NCI-H446 treated with DMSO at 0.1 percent for 48 hours (cell line): ENCODE measurements at regions not wholly inside any gene's neighbourhood (a gene's known extent, or its start where the extent isn't known, plus 50 kb on each side); places are given as distances from the start of the nearest gene placed in this dataset.
A peak's percentile ranks its signal among the peaks of the same experiment; 100 is the strongest.

ENCODE experiments used
- DNase-seq: peaks from one replicate; lab custom pipeline; 2025; lab: John Stamatoyannopoulos, UW

DNA sequence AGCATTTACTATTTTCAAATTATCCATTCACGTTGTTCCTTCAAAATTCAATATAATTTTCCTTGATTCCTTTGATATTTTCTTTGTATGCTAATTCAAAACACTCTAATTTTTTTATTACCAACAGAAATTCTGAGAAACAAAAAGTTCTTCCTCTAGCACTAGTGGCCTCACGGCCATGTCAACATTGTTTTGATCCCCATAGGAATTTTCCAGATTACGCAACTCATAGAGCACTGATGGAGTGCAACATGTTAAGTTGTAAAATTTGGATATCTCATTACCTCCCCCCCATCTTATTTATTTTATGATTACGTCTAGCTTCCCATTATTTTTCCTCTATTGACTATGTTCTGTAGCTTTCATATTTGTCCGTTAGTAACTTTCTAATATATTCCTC lies 745.3 kb downstream of the TUSC7 start:
- DNase-seq = no peak

DNA sequence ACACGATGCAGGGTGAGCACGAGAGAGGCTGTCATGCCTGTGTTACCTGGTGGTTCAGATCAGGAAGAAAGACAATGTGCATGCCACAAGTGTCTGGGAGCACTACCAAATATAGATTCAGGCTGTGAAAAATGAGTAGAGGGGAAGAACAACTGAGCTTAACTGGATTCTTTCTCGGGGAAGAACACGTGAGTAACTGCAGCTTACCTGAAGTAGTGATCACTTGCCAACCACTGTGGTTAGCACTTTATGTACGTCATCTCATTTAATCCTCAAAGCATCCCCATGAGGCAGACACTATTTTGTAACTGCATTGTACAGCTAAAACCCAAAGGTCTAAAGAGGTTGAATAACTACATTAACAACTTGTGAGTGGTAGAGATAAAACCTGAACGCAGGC lies 746.2 kb downstream of the TUSC7 start:
- DNase-seq = no peak

DNA sequence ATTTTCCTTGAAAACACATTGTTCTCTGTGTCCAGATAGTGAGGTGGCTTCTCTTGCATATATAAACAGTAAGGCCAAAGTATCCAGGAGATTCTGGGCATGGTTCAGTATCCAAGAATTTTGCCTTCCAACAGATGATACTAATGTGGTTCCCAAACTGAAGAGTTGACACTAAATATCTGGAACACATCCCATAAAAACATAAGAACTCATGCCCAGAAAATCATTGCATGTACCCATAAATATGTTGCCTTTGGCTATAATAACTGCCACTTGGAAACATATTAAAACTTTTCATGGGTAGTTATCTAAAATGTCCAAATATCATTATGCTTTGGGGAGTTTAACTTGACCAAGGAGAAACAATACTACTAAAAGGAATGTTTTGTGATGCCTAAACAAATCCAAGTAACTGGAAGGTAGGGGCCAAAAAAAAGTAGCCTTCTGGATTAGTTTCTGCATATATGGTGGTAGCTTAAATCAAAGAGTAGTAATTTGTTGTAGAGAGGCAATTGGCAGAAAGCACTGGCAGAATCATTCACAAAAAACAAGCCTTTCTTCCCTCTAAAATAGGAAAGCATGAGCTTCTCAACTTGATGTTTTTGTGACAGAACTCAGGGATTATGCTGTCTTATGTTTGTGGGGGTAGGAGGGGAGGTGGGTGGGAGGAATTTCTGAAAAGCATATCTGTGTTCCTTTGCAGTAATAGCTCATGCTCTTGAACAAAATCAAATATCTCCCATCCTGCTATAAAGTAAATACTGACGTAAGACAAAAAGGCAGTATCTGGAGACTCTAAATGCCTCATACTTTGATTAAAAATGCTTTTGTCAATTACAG lies 753.9 kb downstream of the TUSC7 start:
- DNase-seq = peak; percentile 79

DNA sequence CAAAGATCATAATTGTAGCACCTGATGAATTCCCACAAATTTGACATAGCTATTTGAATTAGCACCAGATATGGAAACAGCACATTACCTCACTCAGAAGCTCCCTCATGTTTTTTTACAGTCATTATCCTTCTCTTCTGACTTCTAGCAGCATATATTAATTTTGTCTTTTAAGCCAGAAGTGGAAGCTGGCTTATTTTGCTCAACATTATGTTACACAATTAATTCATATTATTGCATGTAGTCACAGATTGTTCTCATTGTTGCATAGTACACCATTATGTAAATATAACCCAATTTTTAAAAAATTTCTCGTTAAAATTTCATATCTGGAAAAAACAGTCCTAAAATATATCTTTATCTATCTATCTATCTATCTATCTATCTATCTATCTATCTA lies 762.3 kb downstream of the TUSC7 start:
- no peak for DNase-seq

DNA sequence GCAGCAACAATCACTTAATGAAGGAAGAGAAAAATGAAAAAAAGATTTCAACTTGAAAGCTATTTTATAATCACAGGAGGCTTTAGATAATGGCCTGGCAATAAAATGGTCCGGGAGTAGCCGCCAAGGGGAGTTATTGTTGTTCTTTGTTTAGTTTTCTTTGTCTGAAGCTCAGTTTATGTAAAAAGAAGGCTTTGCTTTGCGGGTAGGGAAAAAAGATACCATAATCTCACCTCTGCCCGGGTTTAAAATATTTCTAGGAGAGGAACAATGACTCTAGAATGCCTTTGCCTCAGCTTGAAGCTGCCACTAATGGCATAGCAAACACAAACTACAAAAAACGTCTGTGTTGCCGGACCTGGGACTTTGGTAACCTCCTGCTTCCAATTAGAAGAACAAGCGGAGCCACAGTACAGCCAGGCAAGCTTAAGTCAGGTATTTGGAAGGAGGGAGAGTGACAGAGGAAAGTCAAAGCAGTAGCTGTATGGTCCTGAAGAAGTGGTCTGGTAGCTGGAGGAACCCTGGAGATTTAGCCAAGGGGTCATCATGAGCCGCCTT lies 764.5 kb downstream of the TUSC7 start:
- no peak for DNase-seq

DNA sequence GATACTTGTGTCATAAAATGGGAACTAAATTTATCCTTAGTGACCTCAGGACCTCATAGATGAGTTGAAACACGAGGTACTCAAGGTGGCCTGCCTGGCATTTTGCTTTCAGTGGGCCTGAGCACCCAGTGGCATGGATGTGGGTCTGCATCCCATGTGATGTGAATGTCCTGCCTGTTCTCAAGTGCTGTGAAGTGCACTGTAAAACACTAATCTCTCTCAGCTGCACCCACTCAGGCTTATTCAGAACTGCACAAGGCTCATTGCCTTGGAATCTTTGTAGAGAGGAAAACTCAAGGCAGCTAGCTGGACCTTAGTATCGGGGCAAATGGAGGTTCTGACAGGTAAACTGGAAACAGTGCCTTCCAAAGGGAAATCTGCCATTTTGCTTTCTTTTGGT lies 767.0 kb downstream of the TUSC7 start:
- no peak for DNase-seq

DNA sequence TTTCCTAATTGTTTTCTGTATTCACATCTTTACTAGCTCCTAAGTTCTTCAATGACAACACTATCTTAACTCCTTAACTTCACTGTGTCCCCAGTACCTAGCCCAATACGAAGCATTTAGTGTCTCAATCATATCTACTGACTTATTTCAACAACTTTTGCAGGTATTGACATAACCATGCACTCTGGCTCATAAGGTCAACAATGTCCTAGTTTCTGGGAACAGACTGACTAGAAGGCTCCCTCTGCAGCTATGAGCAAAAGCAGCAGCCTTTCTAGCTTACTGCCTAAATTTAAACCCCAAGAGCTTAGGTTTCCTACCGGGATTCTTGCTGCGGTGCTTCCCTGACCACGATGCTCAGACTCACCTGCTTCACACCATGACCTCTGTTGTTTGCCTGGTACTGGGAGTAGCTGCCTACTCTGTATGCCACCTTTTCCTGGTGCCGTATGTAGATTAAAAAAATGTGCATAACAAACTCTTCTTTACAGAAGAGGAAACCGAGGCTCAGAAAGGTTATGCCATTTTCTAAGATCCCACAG lies 767.7 kb downstream of the TUSC7 start:
- DNase-seq = no peak

DNA sequence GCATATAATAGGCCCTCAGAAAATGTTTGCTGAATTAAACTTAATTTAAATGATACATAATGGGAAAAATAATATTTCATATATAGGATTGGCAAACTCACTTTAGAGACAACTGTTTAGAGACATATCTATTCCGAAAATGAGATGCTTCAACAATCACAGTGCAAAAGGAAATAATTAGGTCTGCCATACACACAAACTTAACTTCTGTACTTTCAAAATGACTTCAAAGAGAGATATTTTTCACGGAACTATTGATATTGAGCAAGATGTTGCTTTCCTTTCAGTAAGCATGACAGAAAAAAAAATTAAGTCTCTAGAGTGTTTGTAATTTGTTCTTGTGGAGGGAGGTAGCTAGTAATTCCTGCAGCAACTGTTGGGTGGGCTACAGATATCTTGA lies 769.5 kb downstream of the TUSC7 start:
- no peak for DNase-seq

DNA sequence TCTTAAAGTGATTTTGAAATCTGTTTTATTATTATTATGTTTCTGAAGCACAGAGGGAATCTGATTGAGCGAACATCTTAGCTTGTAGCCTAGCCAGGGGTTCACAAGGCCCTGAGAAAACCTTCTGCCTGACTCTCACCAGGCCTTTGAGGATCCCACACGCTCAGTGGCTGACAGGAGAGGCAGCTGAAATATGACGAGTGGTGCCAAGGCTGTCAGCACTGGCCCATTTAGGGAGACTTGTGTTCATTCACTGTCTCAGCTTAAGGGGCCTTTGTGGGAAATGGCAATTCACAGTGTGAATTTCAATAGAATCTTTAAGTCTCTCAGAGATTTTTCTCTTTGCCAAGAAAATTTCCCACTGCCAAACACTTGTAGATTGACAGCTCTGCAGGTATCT lies 770.9 kb downstream of the TUSC7 start:
- no peak for DNase-seq

DNA sequence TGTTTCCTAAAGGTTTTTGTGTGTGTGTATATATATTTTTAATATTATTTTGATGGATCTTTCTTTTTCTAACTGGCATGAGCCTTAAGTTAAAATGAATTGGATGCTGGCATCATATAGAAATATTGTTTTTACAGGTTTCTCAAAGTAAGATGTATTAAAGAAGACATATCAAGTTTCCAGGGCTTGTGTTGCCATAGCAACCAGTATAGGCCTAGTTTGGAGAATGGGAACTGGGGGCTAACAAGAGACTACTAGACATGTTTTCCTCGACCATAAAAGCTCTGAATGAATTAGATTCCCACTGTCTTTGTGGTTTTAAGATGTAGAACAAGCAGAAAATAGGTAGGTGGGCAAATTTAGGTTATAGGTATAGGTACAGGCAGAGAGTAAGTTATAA lies 771.4 kb downstream of the TUSC7 start:
- no peak for DNase-seq

DNA sequence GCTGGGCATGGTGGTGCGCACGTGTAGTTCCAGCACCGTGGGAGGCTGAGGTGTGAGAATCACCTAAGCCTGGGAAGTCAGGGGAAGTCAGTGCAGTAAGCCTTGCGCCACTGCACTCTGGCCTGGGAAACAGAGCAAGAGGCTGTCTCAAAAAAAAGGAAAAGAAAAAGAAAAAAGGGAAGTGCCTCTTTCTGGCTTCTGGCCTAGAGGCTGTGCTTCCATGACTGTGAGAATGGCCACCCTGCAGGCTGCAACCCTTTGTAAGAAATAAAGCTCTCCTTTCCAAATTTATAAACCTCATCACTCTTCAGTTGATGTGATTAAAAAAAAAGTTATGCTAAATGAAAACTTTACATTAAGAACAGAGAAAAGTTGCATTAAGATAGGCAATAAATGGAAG lies 774.3 kb downstream of the TUSC7 start:
- no peak for DNase-seq

DNA sequence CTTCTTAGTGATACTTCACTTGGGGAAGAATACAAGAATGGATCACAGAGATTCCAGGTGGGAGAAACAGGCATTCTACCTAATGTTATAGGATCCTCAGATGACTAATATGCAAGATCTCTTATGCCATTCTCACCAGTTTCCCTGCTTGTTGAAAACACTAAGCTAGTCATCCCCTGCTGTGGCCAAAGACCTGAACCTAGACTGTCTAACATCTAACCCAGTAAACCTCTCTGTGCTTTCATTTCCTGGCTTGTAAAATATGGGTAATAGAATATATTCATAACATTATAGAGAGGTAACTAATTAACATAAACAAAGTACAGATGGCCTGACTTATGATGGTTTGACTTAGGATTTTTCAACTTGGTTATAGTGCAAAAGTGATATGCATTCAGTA lies 776.3 kb downstream of the TUSC7 start:
- no peak for DNase-seq

DNA sequence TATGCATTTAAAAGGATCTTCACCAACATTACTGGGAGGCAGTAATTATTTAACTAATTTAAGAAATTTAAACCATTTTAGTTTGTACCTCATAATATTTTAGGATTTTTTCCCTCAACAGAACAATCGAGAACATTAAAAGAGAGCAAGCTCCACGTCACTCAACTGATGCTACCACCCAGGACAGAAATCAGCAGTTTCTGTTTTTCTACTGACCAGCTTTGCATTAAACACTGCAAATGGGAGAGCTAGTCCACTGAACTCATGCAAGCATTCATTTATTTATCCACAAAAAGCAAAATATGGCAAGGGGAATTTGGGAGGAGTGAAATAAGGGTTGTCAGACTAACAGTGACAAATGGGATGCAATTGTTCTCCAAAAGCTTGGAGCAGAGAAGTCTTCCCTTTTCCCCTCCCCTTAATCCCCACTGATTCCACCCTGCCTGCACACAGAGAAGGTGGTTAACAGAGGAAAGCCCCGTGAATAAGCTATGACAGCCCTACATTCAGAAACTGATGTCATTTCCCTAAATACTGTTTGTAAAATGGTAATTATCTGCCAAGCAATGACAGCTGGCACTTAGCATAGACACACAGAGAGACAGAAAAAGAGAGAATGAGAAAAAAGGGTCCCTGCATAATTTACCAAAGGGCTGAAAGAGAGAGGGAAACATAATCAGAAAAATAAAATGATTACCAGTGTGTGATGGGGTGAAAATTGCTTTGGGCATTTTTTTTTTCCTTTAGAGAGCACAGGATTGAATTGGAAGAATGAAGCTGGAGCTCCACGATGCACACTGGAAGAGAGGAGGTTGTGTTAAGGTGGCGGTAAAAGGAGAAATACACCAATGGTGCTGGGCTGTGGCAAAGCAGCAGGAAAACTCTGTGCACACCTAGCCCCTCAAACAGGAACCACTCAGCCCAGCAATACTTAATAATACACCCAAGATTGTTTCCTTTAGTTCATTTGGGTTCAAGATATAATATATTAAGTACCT lies 777.4 kb downstream of the TUSC7 start:
- DNase-seq = no peak

DNA sequence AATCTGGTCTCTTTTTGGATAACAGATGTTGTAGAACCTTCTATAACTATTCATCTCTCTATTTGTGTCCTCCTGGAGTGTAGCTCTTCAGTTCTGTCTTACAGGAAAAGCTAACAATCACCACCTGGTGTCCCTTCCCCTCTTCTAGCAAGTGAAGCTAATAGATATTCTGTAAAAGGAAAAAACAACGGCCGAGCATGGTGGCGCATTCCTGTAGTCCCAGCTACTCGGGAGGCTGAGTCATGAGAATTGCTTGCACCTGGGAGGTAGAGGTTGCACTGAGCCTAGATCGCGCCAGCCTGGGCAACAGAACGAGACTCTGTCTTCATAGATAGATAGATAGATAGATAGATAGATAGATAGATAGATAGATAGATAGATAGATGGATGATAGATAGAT lies 779.4 kb downstream of the TUSC7 start:
- DNase-seq = no peak

DNA sequence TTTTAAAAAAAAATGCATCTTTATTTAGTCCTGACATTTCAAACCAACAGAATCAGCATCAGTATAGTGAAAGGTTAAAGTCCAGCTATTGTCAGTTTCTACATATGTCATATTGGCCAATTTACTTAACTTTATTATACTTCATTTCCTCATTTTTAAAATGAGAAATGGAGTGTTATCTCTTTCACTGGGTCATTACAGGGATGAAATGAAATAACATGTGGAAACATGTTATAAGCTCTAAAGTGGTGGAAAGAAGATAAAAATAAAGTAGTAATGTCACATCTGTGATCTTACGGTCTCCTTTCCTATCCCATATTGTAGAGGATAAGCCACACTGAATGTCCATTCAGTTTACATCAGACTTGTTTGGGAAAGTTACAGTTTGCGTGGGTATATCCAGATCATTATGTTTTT lies 780.1 kb downstream of the TUSC7 start:
- no peak for DNase-seq

DNA sequence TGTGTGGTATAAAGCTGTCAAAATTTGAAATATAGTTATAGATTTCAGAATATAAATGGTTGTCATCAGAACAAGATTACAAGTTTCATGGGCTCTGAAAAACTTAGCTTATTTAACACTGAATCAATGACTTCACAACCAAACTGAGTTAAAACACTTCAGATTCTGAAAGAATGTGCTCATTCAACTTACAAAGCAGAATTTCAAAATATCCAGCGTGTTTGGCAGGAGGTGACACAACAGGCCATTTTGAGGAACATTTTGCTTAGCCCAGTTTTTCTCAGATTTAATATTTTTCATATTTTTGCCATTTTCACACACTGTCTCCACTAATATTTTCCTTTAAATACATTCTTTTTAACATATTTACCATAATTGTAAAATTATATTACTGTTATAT lies 781.1 kb downstream of the TUSC7 start:
- no peak for DNase-seq

DNA sequence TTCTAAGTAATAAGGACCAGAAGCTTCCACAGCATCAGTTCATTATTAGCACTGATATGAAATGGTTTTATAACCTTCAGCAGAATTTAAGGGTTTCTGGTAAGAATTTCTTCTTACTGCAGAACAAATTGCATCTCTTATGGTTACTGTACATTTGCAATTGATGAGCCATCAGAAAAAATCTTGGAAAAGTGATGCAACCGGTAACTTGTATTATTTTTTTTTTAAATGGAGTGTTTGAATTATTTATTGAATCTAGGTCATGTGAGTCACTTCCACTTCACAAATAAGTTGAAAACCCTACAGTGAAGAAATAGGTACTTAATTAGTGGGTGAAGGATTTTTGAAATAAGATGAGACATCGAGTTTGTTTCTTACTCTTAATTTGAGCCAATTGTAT lies 786.0 kb downstream of the TUSC7 start:
- no peak for DNase-seq

DNA sequence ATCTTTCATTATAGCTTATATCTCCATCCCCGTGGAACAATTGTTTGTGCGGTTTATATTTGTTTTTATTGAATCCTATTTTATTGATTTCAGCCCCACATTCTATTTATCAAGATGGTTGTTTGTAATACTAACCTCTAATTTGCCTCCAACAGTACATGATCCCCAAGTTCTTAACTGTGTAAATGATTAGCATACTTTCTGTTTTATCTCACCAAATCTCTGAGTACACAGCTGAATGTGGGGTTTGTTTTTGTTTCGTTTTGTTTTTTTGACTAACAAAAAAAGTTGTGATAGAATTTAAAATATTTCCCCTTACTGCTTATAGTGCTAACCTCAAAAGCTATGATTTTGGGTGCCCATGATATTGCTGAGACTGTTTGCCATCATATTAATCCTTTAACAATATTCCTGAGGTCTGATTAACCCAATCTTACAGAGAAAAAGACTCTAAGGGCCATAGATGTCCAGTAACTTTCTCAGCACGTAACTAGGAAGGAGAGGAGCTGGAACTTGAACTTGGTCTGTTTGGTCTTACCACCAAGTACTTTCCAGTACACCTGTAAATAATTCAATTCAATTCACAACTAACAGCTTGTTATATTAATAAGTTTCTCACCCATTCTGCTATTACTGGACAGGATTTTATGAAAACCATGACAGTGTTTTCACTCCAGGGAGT lies 789.8 kb downstream of the TUSC7 start:
- DNase-seq = no peak

DNA sequence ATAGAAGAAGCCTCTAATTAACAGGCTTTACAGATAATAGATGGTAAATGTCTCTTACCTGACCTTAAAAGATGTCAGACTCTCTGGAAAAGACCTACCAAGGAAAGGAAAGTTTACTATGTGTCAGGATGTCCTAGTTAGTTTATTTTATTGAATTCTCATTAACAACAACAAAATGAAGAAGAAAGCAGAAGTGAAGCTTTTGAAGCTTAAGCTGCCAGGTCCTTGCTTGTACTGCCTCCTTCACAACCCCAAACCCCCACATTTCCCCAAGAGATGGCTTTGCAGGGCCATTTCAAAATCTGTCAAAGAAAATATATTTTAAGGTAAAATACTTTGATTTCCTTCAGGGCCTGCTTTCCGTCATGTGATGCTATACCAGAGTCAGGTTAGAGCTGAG lies 798.4 kb downstream of the TUSC7 start:
- no peak for DNase-seq

DNA sequence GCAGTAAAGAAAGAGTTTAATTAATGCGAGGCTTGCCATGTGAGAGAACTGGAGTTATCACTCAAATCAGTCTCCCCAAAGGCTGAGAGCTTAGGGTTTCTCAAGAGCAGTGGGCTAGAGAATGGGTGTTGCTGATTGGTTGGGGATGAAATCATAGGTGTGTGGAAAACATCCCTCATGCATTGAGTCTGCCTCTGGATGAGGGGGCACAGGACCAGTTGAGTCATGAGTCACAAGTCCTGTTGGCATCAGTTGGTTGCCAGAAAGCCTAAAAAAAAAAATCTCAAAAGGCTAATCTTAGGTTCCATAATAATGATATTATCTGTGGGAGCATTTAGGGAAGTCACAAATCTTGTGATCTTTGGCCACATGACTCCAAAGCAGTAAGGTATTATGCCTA lies 800.3 kb downstream of the TUSC7 start:
- no peak for DNase-seq

DNA sequence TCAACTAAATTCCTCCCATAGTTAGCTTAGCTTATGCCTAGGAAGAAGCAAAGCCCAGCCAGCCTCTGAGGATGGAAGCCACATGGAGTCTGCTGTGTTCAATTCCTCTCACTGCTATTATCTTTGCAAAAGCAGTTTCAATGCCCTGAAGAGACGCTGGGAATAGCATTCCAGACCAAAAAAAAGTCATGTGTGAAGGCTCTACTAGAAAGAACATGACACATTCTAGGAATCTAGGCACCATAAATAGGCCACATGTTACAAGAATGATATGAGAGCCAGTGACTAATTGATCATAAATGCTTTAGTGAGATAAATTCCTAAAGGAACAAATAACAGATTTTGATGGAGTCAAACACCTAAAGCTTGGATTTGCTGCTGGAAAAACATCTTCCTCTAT lies 800.8 kb downstream of the TUSC7 start:
- no peak for DNase-seq

DNA sequence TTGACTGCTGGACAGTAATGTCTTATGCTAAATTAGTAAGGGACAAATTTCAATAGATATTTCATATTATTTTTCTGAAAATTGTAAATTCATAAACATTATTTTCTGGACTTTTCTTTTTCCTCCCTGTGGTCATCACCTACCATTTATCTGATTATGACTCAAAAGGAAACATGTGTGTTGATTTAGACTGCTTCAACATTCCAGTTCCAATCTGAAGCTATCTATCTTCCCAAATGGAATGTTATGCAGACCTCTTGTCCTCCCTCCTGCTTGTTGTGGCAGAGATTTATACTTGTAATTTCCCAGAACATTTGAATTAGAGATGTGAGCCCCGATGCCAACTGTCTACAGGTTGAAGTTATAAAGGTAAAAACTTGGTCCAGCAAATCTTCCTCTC lies 803.4 kb downstream of the TUSC7 start:
- no peak for DNase-seq
